ENCODE measurements at regions not wholly inside any gene's neighbourhood (a gene's known extent, or its start where the extent isn't known, plus 50 kb on each side); places are given as distances from the start of the nearest gene placed in this dataset.

- no peak for FAIRE-seq
- DNase-seq (ENCODE audit: low read depth, low spot score): no peak
- in situ Hi-C loops (cut with MboI): no loop called here
- no peak overlapping the region for H2AFZ ChIP-seq (ENCODE audit: control insufficient read depth, low read depth, low read length)
- no peaks in the 10 kb centered on the region for H3K4me1 ChIP-seq (ENCODE audit: control insufficient read depth, insufficient read depth, low read length)
- ChIA-PET POLR2A (no interaction called here), RAD21 (ENCODE audit: unreplicated experiment) (no interaction called here), CTCF (no interaction called here), SMC1A (ENCODE audit: uncharacterized antibody, unreplicated experiment) (no interaction called here)
- TF ChIP-seq SP1 (IDR thresholded peaks at IDR 0.05; ENCODE audit: low read depth, low read length): no peak
- TF ChIP-seq DPF2 (IDR thresholded peaks at IDR 0.05): no peak
- TF ChIP-seq CUX1 (IDR thresholded peaks at IDR 0.05; ENCODE audit: insufficient replicate concordance, low read depth, low read length): no peak
- no peak for TF ChIP-seq EP300 (IDR thresholded peaks at IDR 0.05; ENCODE audit: borderline replicate concordance in 1 of 2, control insufficient read depth in 1 of 2, low read depth in 2 of 2, low read length in 2 of 2)
- no peak for TF ChIP-seq BCL11A (IDR thresholded peaks at IDR 0.05; ENCODE audit: low read depth, low read length)
- TF ChIP-seq SMC3 (IDR thresholded peaks at IDR 0.05; ENCODE audit: borderline replicate concordance, low read length): no peak
- TF ChIP-seq TCF7 (IDR thresholded peaks at IDR 0.05; ENCODE audit: borderline replicate concordance): no peak
- TF ChIP-seq MYC (IDR thresholded peaks at IDR 0.05; ENCODE audit: insufficient read depth, insufficient read length, insufficient replicate concordance, low read length, severe bottlenecking): no peak
- no peak for TF ChIP-seq HDGF (IDR thresholded peaks at IDR 0.05)
- no peak for TF ChIP-seq ZZZ3 (IDR thresholded peaks at IDR 0.05; ENCODE audit: control insufficient read depth, insufficient read length, low read depth)
- no peak for TF ChIP-seq YBX1 (IDR thresholded peaks at IDR 0.05)
- no peak for TF ChIP-seq BHLHE40 (IDR thresholded peaks at IDR 0.05; ENCODE audit: borderline replicate concordance in 1 of 2, low read depth in 2 of 2, low read length in 1 of 2)
- no peak for TF ChIP-seq MTA2 (IDR thresholded peaks at IDR 0.05; ENCODE audit: low read depth)
- no peak for TF ChIP-seq POLR2AphosphoS5 (IDR thresholded peaks at IDR 0.05; ENCODE audit: low read length)
- TF ChIP-seq ZBTB33 (IDR thresholded peaks at IDR 0.05): no peak
- TF ChIP-seq BMI1 (IDR thresholded peaks at IDR 0.05; ENCODE audit: borderline replicate concordance): no peak
- TF ChIP-seq NFYB (IDR thresholded peaks at IDR 0.05; ENCODE audit: insufficient read depth, low read depth, low read length): no peak
- no peak for TF ChIP-seq MEF2B (IDR thresholded peaks at IDR 0.05; ENCODE audit: partially characterized antibody, poor library complexity, severe bottlenecking)
- no peak for TF ChIP-seq SUZ12 (IDR thresholded peaks at IDR 0.05; ENCODE audit: unreplicated experiment)
- no peak overlapping the region for H3K4me3 ChIP-seq
- no peaks in the 10 kb centered on the region for H3K79me2 ChIP-seq (ENCODE audit: control insufficient read depth, insufficient read depth, low read length)
- no peaks in the 10 kb centered on the region for H4K20me1 ChIP-seq (ENCODE audit: control insufficient read depth, insufficient read depth)
- H3K9ac ChIP-seq (ENCODE audit: control insufficient read depth, insufficient read depth, low read length): no peak overlapping the region
- 0% methylated on average over 1 of the region's 1 CpG for WGBS (ENCODE audit: insufficient coverage, insufficient replicate concordance, low lambda C conversion rate, missing lambda C conversion rate)
- no peaks in the 10 kb centered on the region for H3K27me3 ChIP-seq (replicated peaks in 1 of 2; ENCODE audit: control insufficient read depth in 2 of 2, insufficient read depth in 2 of 2, low read length in 1 of 2)
- no peak overlapping the region for H3K4me2 ChIP-seq (ENCODE audit: control insufficient read depth, insufficient read depth)
- intact Hi-C loops (cut with micrococcal nuclease; ENCODE audit: unreplicated experiment): no loop called here
- H3K36me3 ChIP-seq (ENCODE audit: control insufficient read depth in 2 of 2, insufficient read depth in 2 of 2, low read length in 1 of 2): no peaks in the 10 kb centered on the region
- BruUV-seq (replicated peaks): no TSS peak
- ATAC-seq: peak; percentile 65
- no peaks in the 10 kb centered on the region; the same call in 2 of the 3 replicates for H3K9me3 ChIP-seq (replicated peaks; ENCODE audit: control insufficient read depth, insufficient read depth, low read length)
- H3K27ac ChIP-seq (ENCODE audit: control insufficient read depth, insufficient read depth): no peak overlapping the region
Observed at GRCh38 chr1:191912517-191912916, 245.7 kb upstream of the RGS18 start.

Data from GM12878 (cell line).